ENCODE measurements at regions not wholly inside any gene's neighbourhood (a gene's known extent, or its start where the extent isn't known, plus 50 kb on each side); places are given as distances from the start of the nearest gene placed in this dataset.

- TF ChIP-seq, protein P1, sequence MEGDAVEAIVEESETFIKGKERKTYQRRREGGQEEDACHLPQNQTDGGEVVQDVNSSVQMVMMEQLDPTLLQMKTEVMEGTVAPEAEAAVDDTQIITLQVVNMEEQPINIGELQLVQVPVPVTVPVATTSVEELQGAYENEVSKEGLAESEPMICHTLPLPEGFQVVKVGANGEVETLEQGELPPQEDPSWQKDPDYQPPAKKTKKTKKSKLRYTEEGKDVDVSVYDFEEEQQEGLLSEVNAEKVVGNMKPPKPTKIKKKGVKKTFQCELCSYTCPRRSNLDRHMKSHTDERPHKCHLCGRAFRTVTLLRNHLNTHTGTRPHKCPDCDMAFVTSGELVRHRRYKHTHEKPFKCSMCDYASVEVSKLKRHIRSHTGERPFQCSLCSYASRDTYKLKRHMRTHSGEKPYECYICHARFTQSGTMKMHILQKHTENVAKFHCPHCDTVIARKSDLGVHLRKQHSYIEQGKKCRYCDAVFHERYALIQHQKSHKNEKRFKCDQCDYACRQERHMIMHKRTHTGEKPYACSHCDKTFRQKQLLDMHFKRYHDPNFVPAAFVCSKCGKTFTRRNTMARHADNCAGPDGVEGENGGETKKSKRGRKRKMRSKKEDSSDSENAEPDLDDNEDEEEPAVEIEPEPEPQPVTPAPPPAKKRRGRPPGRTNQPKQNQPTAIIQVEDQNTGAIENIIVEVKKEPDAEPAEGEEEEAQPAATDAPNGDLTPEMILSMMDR (IDR thresholded peaks at IDR 0.05; ENCODE audit: borderline replicate concordance, insufficient read depth, low read depth, low read length), result no peak
- no peak overlapping the region for H3K4me3 ChIP-seq (ENCODE audit: low read depth, low read length)
Observed at GRCh38 chr10:105387971-105388370, 746.9 kb downstream of the SORCS3 start.

GRCh38 chr10:105383978-105384377 is 742.9 kb downstream of the SORCS3 start:
- H3K4me3 ChIP-seq (ENCODE audit: low read depth, low read length), result no peak overlapping the region

GRCh38 chr10:105370692-105371091 is 729.6 kb downstream of the SORCS3 start:
- H3K4me3 ChIP-seq (ENCODE audit: low read depth, low read length), result no peak overlapping the region
- TF ChIP-seq, protein P1 (IDR thresholded peaks at IDR 0.05; ENCODE audit: borderline replicate concordance, insufficient read depth, low read depth, low read length), result no peak

More at GRCh38 chr10:105383978-105384377, 742.9 kb downstream of the SORCS3 start:
- TF ChIP-seq, protein P1 (IDR thresholded peaks at IDR 0.05; ENCODE audit: borderline replicate concordance, insufficient read depth, low read depth, low read length), result no peak

DNA sequence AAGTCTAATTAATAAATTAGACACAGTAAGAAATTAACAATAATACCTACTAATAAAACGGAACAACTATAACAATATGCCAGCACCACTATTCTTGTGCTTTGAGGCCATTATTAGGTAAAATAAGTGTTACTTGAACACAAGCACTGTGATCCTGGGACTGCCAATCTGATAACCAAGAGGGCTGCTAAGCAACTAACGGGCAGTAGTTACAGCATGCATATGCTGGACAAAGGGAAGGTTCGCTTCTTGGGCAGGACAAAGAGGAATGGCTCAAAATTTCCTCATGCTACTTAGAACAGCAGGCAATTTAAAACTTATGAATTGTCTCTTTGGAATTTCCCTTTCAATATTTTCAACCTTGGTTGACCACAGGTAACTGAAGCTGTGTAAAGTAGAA is 718.6 kb downstream of the SORCS3 start:
- TF ChIP-seq, protein P1 (IDR thresholded peaks at IDR 0.05; ENCODE audit: borderline replicate concordance, insufficient read depth, low read depth, low read length), result no peak
- no peak overlapping the region for H3K4me3 ChIP-seq (ENCODE audit: low read depth, low read length)

GRCh38 chr10:105358911-105359310 is 717.8 kb downstream of the SORCS3 start:
- H3K4me3 ChIP-seq (ENCODE audit: low read depth, low read length), result no peak overlapping the region
- TF ChIP-seq, protein P1 (IDR thresholded peaks at IDR 0.05; ENCODE audit: borderline replicate concordance, insufficient read depth, low read depth, low read length), result no peak

DNA sequence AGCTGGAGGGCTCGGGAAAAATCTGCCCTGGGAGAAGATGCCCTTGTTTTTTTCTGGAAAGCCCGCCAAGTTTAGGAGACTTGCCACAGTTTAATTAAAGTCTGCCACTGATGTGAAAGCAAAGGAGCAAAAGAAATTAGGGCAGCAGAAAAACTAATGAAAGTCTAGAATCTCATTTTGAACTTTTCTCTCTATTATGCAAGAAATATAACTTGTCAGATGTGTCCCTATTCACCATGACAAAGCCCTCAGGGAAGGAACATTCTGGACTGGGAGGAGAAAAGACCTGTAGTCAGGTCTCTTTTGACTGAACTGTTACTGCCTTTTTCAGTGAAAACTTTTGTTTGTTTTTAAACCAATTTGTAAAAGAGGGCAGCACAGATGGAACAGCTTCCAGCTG is 715.5 kb downstream of the SORCS3 start:
- TF ChIP-seq, protein P1 (IDR thresholded peaks at IDR 0.05; ENCODE audit: borderline replicate concordance, insufficient read depth, low read depth, low read length), result no peak

DNA sequence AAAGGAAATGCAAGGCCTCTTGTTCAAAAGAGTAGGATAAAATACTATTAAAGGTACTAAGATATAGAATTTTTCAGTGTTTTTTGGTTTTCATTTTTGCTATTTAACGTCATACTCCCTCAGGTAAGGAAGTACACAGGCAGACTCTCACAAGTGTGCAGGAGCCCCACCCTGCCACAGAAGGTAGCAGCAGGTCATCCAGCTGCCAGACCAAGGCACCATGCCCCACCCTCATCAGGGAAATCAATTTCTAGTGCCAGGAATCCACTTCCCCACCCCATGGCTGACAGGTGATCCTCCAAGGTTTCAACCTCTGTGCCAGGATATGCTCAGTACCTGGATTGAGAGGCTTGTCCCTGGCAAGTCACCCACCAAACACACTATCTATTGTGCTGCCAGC is 712.9 kb downstream of the SORCS3 start:
- TF ChIP-seq, protein P1 (IDR thresholded peaks at IDR 0.05; ENCODE audit: borderline replicate concordance, insufficient read depth, low read depth, low read length), result no peak
- no peak overlapping the region for H3K4me3 ChIP-seq (ENCODE audit: low read depth, low read length)

More for the DNA sequence above, 715.5 kb downstream of the SORCS3 start:
- no peak overlapping the region for H3K4me3 ChIP-seq (ENCODE audit: low read depth, low read length)

Measured in GM12875 (cell line).